Upper lobe of right lung (tissue), 1 donor: ENCODE measurements at regions not wholly inside any gene's neighbourhood (a gene's known extent, or its start where the extent isn't known, plus 50 kb on each side); places are given as distances from the start of the nearest gene placed in this dataset.
"Not testable (repeated sequence)": the region's sequence is repeated elsewhere in the genome, so short reads cannot be mapped to it uniquely, and the experiment has no call there.

Experiments
- ATAC-seq: fragments of 200-7000 bp; cut with Tn5 transposase; one replicate; pipeline ENCODE4 v1.9.1; 2020; ENCODE audit warnings: mild to moderate bottlenecking, moderate library complexity
- DNase-seq: peaks from one replicate; pipeline ENCODE4 v3.0.0-alpha.2; 2020
- H3K27ac ChIP-seq: fragments of 200-600 bp; one replicate; pipeline ENCODE4 v1.8.0; 2022
- H3K27me3 ChIP-seq: fragments of 200-600 bp; one replicate; pipeline ENCODE4 v1.8.0; 2022; ENCODE audit warnings: mild to moderate bottlenecking
- H3K36me3 ChIP-seq: fragments of 200-600 bp; one replicate; pipeline ENCODE4 v1.8.0; 2022
- H3K4me1 ChIP-seq: fragments of 200-600 bp; one replicate; pipeline ENCODE4 v1.8.0; 2022
- H3K4me3 ChIP-seq: fragments of 200-600 bp; one replicate; pipeline ENCODE4 v1.8.0; 2022; ENCODE audit warnings: mild to moderate bottlenecking
- H3K9me3 ChIP-seq: fragments of 200-600 bp; one replicate; pipeline ENCODE4 v1.8.0; 2022
- CTCF ChIP-seq: fragments of 200-600 bp; IDR thresholded peaks from one replicate; pipeline ENCODE4 v1.8.0; 2022; ENCODE audit warnings: antibody characterized with exemption
- intact Hi-C: fragments of 100-400 bp; cut with DNase I; formaldehyde crosslinking; loops from one replicate; pipeline ENCODE4 v1.11.0; 2022
- donor health status: DM: no; HTN: yes; CAD: no; lungs with severe emphysema.

GRCh38 chr5:124960266-124960665 lies 213.8 kb upstream of the ZNF608 start:
- no peak for DNase-seq
- TF ChIP-seq CTCF, result no peak
- no peaks in the 10 kb centered on the region for H3K4me1 ChIP-seq
- H3K27ac ChIP-seq, result no peak overlapping the region
- H3K4me3 ChIP-seq, result no peak overlapping the region
- ATAC-seq, result no peak
- no peaks in the 10 kb centered on the region for H3K36me3 ChIP-seq
- intact Hi-C loops, result no loop called here
- no peaks in the 10 kb centered on the region for H3K9me3 ChIP-seq
- H3K27me3 ChIP-seq, result no peaks in the 10 kb centered on the region

GRCh38 chr5:124961521-124961920 lies 215.1 kb upstream of the ZNF608 start:
- no peak for DNase-seq
- H3K4me1 ChIP-seq, result no peaks in the 10 kb centered on the region
- ATAC-seq, result no peak
- no peak overlapping the region for H3K27ac ChIP-seq
- TF ChIP-seq CTCF, result no peak
- no peaks in the 10 kb centered on the region for H3K9me3 ChIP-seq
- intact Hi-C loops, result no loop called here
- no peaks in the 10 kb centered on the region for H3K27me3 ChIP-seq
- no peaks in the 10 kb centered on the region for H3K36me3 ChIP-seq
- H3K4me3 ChIP-seq, result no peak overlapping the region

- no peak for TF ChIP-seq CTCF
- no peaks in the 10 kb centered on the region for H3K36me3 ChIP-seq
- DNase-seq, result no peak
- no peak overlapping the region for H3K4me3 ChIP-seq
- H3K4me1 ChIP-seq, result no peaks in the 10 kb centered on the region
- no peaks in the 10 kb centered on the region for H3K9me3 ChIP-seq
- no peaks in the 10 kb centered on the region for H3K27me3 ChIP-seq
- no peak overlapping the region for H3K27ac ChIP-seq
- no peak for ATAC-seq
- intact Hi-C loops, result no loop called here
Measured at GRCh38 chr5:124962111-124962510, 215.7 kb upstream of the ZNF608 start.

- no peaks in the 10 kb centered on the region for H3K36me3 ChIP-seq
- TF ChIP-seq CTCF, result no peak
- H3K27ac ChIP-seq, result no peak overlapping the region
- H3K27me3 ChIP-seq, result no peaks in the 10 kb centered on the region
- ATAC-seq, result no peak
- H3K9me3 ChIP-seq, result no peaks in the 10 kb centered on the region
- DNase-seq, result no peak
- intact Hi-C loops, result no loop called here
- H3K4me1 ChIP-seq, result no peaks in the 10 kb centered on the region
- no peak overlapping the region for H3K4me3 ChIP-seq
Measured at GRCh38 chr5:124962735-124963134, 216.3 kb upstream of the ZNF608 start.

- H3K36me3 ChIP-seq, result no peaks in the 10 kb centered on the region
- intact Hi-C loops, result no loop called here
- DNase-seq, result no peak
- no peak for TF ChIP-seq CTCF
- H3K9me3 ChIP-seq, result no peaks in the 10 kb centered on the region
- no peak overlapping the region for H3K27ac ChIP-seq
- H3K4me3 ChIP-seq, result no peak overlapping the region
- no peaks in the 10 kb centered on the region for H3K4me1 ChIP-seq
- H3K27me3 ChIP-seq, result no peaks in the 10 kb centered on the region
- peak; percentile 63 for ATAC-seq
Measured at GRCh38 chr5:124963236-124963919, 216.9 kb upstream of the ZNF608 start.

- H3K4me3 ChIP-seq, H3K9me3 ChIP-seq, H3K4me1 ChIP-seq, H3K36me3 ChIP-seq, H3K27ac ChIP-seq, intact Hi-C loops, ATAC-seq, DNase-seq, H3K27me3 ChIP-seq: not testable (repeated sequence)
Measured at GRCh38 chr5:124966741-124967140, 220.3 kb upstream of the ZNF608 start.

GRCh38 chr5:124970381-124970780 lies 223.9 kb upstream of the ZNF608 start:
- H3K4me3 ChIP-seq, H3K36me3 ChIP-seq, ATAC-seq, H3K4me1 ChIP-seq, DNase-seq, intact Hi-C loops, H3K9me3 ChIP-seq, H3K27ac ChIP-seq, H3K27me3 ChIP-seq: not testable (repeated sequence)
